Lower leg skin (tissue), 4 donors: ENCODE measurements at regions not wholly inside any gene's neighbourhood (a gene's known extent, or its start where the extent isn't known, plus 50 kb on each side); places are given as distances from the start of the nearest gene placed in this dataset.

Source experiments
- DNase-seq, 2 donors: peaks; one replicate each; pipeline ENCODE4 v3.0.0-alpha.2; 2019; ENCODE audit warnings: low spot score in 2 of 2
- H3K4me3 ChIP-seq: fragments of 200-600 bp; sonication (generic); 2 replicates; pipeline ENCODE4 v1.5.1; 2017; ENCODE audit warnings: mild to moderate bottlenecking, low read depth; ENCODE audit not compliant: poor library complexity, severe bottlenecking
- CTCF ChIP-seq, 3 donors: fragments of 450-650 bp; IDR thresholded peaks; one replicate each; pipeline ENCODE4 v1.5.1; 2016; ENCODE audit warnings: antibody characterized with exemption in 3 of 3, mild to moderate bottlenecking in 3 of 3, moderate library complexity in 2 of 3
- POLR2A ChIP-seq, 2 donors: fragments of 450-650 bp; IDR thresholded peaks; one replicate each; pipeline ENCODE4 v1.6.1; 2016 to 2017; ENCODE audit warnings: antibody characterized with exemption in 2 of 2, mild to moderate bottlenecking in 1 of 2, moderate library complexity in 1 of 2
- WGBS, 2 donors: methylation state at CpG; one replicate each; pipeline ENCODE4 v1.1.5; 2018; 5-methylcytosine and 5-hydroxymethylcytosine counted together
- intact Hi-C: fragments of 100-400 bp; cut with DNase I; formaldehyde crosslinking; loops from one replicate; pipeline ENCODE4 v1.15.0; 2023; ENCODE audit warnings: low total_unique reads

- no peak for DNase-seq
- no peak for TF ChIP-seq CTCF (IDR thresholded peaks at IDR 0.05)
- no peak for TF ChIP-seq POLR2A (IDR thresholded peaks at IDR 0.05)
- 84 to 94% methylated on average over 4 of the region's 4 CpGs for WGBS, 2 donors
- H3K4me3 ChIP-seq = no peak overlapping the region
- intact Hi-C loops = no loop called here
Measured at GRCh38 chr10:8428654-8429053, 374.2 kb downstream of the GATA3 start.

- TF ChIP-seq CTCF (IDR thresholded peaks at IDR 0.05) (no peak), POLR2A (IDR thresholded peaks at IDR 0.05) (no peak)
- DNase-seq = no peak
- H3K4me3 ChIP-seq = no peak overlapping the region
- intact Hi-C loops = no loop called here
- WGBS, 2 donors = 80 to 82% methylated on average over 3 of the region's 3 CpGs
Measured at GRCh38 chr10:8430321-8430720, 375.8 kb downstream of the GATA3 start.

GRCh38 chr10:8431511-8431910 is 377.0 kb downstream of the GATA3 start:
- WGBS, 2 donors = 36 to 44% methylated on average over 1 of the region's 1 CpG
- no peak overlapping the region for H3K4me3 ChIP-seq
- TF ChIP-seq POLR2A (IDR thresholded peaks at IDR 0.05) (no peak), CTCF (IDR thresholded peaks at IDR 0.05) (no peak)
- intact Hi-C loops = no loop called here
- no peak for DNase-seq

- DNase-seq = peak in 1 of 2 donors; percentile 62
- intact Hi-C loops = no loop called here
- no peak overlapping the region for H3K4me3 ChIP-seq
- TF ChIP-seq POLR2A (IDR thresholded peaks at IDR 0.05) (no peak), CTCF (IDR thresholded peaks at IDR 0.05) (no peak)
- WGBS, 2 donors = 55 to 56% methylated on average over 10 of the region's 10 CpGs
Measured at GRCh38 chr10:8435186-8436055, 380.9 kb downstream of the GATA3 start.

- no peak overlapping the region for H3K4me3 ChIP-seq
- no peak for DNase-seq
- 66 to 73% methylated on average over 3 of the region's 3 CpGs for WGBS, 2 donors
- no peak for TF ChIP-seq POLR2A (IDR thresholded peaks at IDR 0.05)
- TF ChIP-seq CTCF (IDR thresholded peaks at IDR 0.05) = no peak
- intact Hi-C loops = no loop called here
Measured at GRCh38 chr10:8437896-8438295, 383.4 kb downstream of the GATA3 start.

GRCh38 chr10:8438603-8439002 is 384.1 kb downstream of the GATA3 start:
- H3K4me3 ChIP-seq = no peak overlapping the region
- intact Hi-C loops = no loop called here
- TF ChIP-seq CTCF (IDR thresholded peaks at IDR 0.05) = no peak
- DNase-seq = no peak
- WGBS, 2 donors = 60% methylated on average over 3 of the region's 3 CpGs
